NCI-H526 treated with DMSO at 0.1 percent for 48 hours (cell line): ENCODE measurements at regions not wholly inside any gene's neighbourhood (a gene's known extent, or its start where the extent isn't known, plus 50 kb on each side); places are given as distances from the start of the nearest gene placed in this dataset.

Source experiments
- DNase-seq: peaks from one replicate; lab custom pipeline; 2025; lab: John Stamatoyannopoulos, UW

- no peak for DNase-seq
These were observed 1051.7 kb downstream of the TTLL7 start for GRCh38 chr1:82947278-82947677.

DNA sequence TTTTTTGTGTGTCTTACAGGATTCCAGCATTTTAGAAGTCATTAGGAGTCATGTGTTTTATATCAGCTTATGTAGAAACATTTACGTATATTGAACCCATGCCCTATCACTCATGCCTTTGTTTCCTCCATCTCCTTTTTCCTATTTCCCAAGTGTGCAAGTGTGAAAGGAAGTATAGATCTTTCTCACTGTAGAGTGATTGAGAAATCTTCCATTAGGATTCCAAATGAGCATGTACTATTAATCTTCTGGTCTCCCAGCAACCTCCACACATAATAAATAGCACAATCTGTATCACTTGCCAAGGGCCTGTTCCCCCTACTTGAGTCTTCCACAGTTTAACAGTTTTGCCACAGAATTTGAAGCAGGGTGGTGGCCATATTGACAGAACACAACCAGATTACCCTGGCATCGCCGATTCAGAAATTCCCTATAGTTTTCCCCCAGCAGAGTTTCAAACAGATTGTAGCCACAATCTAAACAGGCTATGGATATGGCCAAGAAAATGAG, 1052.8 kb downstream of the TTLL7 start:
- DNase-seq = no peak

- DNase-seq = peak; percentile 6
These were observed 1054.1 kb downstream of the TTLL7 start for GRCh38 chr1:82944822-82945221.

- DNase-seq = no peak
These were observed 1064.9 kb downstream of the TTLL7 start for GRCh38 chr1:82934074-82934473.

GRCh38 chr1:82932727-82933126, 1066.2 kb downstream of the TTLL7 start:
- DNase-seq = no peak

GRCh38 chr1:82932207-82932606, 1066.7 kb downstream of the TTLL7 start:
- DNase-seq = no peak

GRCh38 chr1:82931006-82931405, 1067.9 kb downstream of the TTLL7 start:
- DNase-seq = no peak

- DNase-seq = no peak
These were observed 1071.2 kb downstream of the TTLL7 start for GRCh38 chr1:82927753-82928152.

- no peak for DNase-seq
These were observed 1074.3 kb downstream of the TTLL7 start for GRCh38 chr1:82924666-82925065.

- DNase-seq = no peak
These were observed 1075.0 kb downstream of the TTLL7 start for GRCh38 chr1:82923931-82924330.

- DNase-seq = no peak
These were observed 1077.2 kb downstream of the TTLL7 start for GRCh38 chr1:82921759-82922158.

- DNase-seq = no peak
These were observed 1078.3 kb downstream of the TTLL7 start for GRCh38 chr1:82920418-82921248.

DNA sequence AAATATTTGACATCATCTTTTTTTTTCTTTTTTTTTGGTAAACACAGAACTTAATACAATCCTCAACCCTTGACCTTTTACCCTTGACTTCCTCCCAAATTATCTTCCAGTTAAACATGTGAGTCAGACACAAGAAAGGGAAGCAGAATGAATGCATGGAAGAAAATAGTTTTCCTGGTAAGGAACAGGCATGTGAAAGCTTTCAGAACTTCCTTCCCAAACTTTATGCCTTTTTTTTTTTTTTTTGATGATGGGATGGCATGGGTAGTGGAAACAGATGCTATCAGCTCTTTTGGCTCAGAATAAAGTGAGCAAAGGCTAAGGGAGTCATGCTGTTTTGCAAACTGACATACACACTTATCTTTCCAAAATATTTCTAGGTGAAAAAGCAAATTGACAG, 1079.1 kb downstream of the TTLL7 start:
- DNase-seq = no peak

DNA sequence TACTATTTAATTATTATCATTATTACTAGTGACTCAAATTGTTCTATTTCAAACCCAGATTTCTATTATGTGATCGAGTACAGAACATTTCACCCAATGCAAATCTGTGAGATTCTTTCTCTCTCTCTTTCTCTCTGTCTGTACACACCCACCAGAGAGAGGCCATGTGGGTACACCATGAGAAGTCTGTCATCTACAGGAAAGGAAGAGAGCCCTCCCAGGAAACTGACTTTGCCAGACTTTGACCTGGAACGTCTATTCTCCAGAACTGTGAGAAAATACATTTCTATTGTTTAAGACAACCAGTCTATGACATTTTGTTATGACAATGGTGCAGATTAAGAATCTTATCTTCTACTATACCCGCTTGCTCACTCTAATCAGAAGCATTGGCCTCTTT, 1091.6 kb downstream of the TTLL7 start:
- DNase-seq = no peak

- no peak for DNase-seq
These were observed 1095.3 kb downstream of the TTLL7 start for GRCh38 chr1:82903626-82904025.

- DNase-seq = no peak
These were observed 1097.4 kb downstream of the TTLL7 start for GRCh38 chr1:82901561-82901960.

DNA sequence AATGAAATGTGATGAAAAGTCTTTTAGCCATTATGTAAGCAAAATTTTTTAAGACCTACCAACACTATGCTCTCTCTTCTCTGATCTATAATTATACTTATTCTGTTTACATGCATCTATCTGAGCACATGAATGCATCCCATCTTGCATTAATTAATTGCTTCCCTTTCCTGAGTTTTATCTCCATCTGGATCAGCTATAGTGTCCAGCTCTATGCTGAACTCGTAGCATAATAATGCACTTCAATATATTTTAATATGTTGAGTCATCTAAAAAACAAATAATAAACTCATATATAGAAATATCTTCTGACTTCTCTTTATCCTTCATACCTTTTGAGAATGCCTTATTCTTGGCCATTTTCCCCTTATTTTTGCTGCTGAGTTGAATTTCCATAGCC, 1097.8 kb downstream of the TTLL7 start:
- DNase-seq = no peak

- no peak for DNase-seq
These were observed 1098.3 kb downstream of the ADGRL2 start for GRCh38 chr1:82899017-82899416.

- no peak for DNase-seq
These were observed 1096.8 kb downstream of the ADGRL2 start for GRCh38 chr1:82897549-82897948.

DNA sequence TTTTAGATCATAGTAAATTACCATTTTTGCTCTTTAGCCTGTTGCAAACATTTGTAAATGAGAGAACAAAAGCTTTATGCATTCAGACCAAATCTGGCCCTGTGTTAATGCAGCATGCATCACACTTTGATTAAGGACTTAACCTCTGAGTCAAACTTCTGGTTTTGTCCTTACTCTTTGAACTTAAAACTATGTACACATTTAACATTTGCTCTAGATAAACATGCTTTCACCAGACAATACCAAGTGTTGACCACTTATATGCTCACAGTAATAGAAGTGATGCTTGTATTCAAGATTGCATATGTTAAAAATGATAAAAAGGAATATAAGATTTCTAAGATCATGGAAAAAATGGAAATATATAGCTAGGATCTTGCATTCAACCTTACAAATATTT, 1095.3 kb downstream of the ADGRL2 start:
- no peak for DNase-seq

GRCh38 chr1:82894635-82895034, 1093.9 kb downstream of the ADGRL2 start:
- DNase-seq = no peak

GRCh38 chr1:82893712-82894470, 1093.2 kb downstream of the ADGRL2 start:
- DNase-seq = no peak

- DNase-seq = no peak
These were observed 1079.8 kb downstream of the ADGRL2 start for GRCh38 chr1:82880506-82880905.
